NCI-H446 treated with DMSO at 0.1 percent for 48 hours (cell line): ENCODE measurements at regions not wholly inside any gene's neighbourhood (a gene's known extent, or its start where the extent isn't known, plus 50 kb on each side); places are given as distances from the start of the nearest gene placed in this dataset.
"Not testable (repeated sequence)": the region's sequence is repeated elsewhere in the genome, so short reads cannot be mapped to it uniquely, and the experiment has no call there.

ENCODE experiments used
- DNase-seq: peaks from one replicate; lab custom pipeline; 2025; lab: John Stamatoyannopoulos, UW

DNA sequence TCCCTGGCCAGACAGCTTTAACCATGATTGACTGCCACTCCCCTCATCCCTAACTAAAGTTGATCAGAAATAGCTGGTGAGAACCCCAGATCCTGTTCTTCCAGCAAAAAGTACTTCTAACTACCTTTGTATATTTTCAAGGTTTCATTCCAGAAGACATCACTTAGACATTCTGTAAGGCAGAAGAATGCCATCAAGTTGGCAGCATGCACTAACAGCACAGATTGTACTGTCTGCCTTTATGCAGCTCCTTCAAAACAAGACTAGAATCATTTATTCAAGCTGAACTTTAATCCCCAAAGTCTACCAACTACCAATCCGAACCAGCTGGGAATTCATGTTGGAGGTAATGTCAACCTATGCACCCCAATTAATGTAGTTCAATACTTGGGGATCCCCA is 167.6 kb upstream of the KLHL1 start:
- no peak for DNase-seq

DNA sequence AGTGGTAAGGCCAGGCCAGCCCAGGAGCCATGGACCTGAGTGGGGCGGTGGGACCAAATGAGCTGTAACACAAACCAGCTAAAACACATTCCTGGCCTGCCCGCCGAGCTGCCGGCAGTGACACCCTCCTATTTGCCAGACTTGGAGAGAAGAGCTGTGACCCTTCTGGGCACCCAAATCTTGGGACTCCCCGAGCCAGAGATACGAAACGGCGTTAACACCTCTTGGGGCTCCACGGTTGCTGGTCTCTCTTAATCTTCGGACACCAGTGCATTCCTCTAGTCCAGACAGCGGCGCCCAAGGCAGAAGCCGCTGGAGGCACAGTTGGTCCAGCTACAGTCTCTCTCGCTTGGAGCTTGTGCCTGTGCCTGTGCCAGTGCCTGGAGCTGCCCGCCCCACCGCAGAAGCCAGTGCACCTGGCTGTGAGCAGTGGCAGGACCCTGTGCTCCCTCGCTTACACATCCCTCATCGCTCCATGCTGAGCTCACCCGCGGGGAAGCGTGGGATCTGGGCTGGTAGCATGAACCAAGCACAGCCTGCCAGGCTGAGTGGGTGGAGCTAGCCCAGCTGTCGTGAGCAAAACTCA is 147.2 kb upstream of the KLHL1 start:
- no peak for DNase-seq

DNA sequence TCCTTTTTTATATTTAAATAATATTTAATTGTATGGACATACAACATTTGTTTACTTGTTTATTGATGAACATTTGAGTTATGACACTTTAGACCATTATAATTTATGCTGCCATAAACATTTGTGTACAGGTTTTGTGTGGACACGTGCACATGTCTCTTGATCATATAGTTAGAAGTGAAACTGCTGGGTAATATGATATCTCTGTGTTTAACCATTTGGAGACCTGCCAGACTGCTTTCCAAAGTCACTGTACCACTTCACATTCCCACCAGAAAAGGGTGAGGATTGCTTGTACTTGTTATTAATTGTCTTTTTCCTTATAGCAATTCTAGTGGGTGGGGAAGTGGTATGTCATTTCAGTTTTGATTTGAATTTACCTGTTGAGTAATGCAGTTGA is 145.6 kb upstream of the KLHL1 start:
- peak; percentile 17 for DNase-seq

DNA sequence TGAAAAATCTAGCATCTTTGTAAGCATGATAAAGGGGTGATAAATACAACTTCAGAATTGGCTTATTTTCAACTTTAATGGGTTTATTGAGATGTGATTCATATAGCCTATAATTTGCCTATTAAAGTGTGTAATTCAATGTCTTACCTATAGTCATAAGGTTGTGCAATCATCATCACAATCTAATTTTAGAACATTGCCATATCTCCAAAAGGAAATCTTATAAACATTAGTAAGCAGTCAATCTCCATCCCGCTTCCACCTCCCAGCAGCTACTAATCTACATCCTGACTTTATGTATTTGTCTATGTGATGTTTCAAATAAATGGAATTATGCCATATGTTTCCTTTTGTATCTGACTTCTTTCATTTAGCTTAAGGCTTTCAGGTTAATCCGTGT is 145.2 kb upstream of the KLHL1 start:
- no peak for DNase-seq

DNA sequence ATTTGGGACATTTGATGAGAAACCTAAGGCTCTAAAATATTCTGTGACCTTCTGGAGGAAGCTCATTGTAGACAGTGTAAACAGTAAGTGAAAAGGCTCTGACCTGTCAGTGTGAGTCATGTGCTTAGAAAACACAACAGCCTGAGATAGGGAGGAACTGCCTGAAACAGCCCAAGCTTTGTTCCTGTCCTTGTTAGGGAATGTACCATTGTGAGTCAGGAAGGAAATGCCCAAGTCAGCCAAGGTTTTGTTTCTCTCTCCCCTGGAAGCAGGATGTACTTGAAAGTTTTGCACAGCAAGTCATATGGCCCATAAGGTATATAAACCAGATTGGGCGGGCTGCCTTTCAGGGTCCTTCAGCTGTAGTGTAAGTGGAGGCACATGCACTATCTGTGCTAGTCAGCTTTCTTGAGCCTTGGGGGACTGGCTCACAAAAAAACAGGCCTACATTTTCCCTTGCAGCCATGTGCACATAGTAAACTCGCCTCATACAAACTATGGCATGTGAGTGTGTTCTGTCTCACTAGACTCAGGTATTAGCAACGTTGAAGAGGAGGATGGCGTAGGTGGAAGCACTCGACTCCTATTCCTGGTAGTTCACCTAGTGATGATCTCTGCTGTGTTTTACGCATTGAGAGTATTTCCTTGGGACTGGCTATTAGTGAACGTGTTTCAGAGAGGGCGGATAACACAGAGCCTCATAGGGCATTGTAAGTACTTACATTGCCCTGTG is 141.2 kb upstream of the KLHL1 start:
- no peak for DNase-seq

DNA sequence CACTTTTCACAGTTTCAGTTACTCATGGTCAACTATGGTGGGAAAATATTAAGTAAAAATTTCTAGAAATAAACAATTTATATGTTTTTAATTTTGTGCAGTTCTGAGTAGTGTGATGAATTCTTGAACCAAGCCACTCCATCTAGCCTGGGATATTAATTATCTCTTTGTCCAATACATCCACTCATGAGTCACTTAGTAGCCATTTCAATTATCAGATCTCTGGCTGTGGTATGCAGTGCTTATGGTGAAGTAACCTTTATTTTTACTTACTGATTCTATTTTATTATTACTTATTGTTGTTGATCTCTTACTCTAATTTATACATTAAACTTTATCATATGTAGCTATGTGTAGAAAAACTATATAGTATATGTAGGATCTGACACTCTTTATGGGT is 128.9 kb upstream of the KLHL1 start:
- DNase-seq: no peak

DNA sequence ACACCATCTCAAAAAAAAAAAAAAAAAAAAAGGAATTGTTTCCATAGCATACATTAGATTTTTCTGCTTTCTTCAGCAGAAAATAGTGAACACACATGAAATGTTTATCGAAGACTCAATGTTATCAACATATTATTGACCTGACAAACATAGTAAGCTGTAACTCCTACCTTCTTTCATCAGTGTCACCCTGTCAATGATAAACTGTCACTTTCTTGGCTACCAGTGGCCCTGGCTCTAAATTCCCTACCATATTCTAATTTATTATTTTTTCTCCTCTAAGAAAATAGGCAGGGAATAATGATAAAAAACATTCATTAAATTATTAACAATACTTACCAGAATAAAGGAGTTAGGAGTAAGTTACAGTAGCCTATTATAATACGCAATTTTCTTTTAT is 127.3 kb upstream of the KLHL1 start:
- DNase-seq: no peak

DNA sequence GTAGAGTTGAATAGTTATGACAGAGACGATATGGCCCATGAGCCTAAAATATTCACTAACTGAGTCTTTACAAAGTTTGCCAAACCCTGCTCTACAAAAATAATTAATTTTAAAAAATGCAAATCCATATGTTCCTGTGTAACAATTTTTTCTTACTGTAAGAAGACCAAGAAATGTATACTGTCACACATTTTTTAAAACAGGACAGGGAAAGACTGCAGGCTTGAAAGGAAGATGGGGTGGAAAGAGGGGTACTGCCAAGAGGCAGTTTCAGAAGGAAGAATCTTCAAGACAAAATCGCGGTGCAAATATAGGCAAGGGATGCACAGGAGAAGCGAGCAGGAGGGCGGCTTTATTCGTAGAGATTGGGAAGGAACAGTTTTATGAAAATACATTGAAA is 115.7 kb upstream of the KLHL1 start:
- no peak for DNase-seq

DNA sequence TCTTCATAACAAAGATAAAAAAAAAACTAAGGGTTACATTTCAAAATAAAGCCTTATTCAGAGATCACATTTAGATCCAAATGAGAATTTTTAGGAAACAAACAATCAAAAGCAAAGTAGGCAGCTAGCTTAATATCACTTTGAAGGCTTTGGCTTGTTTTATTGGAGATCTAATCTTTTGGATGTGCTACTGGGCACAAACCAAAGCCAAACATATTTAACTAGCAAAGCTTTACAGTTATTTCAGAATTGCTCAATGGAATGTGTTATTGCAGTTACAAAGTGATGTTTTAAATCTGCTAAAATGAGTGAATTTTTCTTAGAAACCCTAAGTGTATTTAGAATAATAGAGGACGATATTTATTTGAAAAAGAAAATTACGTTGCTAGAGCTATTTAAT is 114.7 kb upstream of the KLHL1 start:
- DNase-seq: no peak

DNA sequence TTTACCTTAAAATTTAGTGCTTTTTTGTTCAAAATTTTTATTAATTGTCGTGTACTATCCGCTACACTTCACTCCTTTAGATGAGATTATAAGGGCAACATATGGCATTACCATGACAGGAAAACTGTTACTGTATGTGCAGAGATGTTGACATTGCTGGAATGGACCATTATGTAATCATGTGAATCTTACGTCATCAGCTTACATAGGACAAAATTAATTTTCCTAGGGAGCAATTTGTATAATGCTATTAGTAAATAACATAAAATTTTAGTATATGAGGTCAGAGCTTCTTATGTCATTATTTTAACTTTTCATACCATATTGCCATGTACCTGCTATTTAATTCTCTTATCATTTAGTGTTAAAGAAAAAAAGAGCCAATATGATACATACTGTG is 110.4 kb upstream of the KLHL1 start:
- DNase-seq: no peak

DNA sequence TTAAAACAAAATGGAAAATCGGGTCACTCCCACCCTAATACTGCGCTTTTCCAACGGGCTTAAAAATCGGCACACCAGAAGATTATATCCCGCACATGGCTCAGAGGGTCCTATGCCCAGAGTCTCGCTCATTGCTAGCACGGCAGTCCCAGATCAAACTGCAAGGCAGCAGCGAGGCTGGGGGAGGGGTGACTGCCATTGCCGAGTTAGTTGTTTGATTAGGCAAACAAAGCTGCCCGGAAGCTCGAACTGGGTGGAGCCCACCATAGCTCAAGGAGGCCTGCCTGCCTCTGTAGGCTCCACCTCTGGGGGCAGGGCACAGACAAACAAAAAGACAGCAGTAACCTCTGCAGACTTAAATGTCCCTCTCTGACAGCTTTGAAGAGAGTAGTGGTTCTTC is 100.7 kb upstream of the KLHL1 start:
- DNase-seq: not testable (repeated sequence)

DNA sequence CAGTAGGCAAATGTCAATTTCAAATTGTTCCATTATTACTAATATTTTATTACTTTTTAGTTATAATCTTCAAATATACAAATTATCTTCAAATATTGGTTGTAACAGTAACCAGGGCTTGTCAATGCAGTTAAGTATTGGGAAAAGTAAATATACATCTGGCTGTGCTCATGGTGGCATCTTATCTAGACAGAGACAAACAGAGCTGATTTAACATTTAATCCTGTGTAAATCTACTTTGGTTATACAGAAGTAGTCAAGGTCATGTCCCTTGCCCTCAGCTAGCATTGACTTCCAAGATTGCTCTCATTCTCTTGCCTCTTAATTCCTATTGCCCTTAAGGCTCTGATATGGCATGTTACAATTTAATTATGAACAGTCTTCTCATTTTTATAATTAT is 98.4 kb upstream of the KLHL1 start:
- no peak for DNase-seq

DNA sequence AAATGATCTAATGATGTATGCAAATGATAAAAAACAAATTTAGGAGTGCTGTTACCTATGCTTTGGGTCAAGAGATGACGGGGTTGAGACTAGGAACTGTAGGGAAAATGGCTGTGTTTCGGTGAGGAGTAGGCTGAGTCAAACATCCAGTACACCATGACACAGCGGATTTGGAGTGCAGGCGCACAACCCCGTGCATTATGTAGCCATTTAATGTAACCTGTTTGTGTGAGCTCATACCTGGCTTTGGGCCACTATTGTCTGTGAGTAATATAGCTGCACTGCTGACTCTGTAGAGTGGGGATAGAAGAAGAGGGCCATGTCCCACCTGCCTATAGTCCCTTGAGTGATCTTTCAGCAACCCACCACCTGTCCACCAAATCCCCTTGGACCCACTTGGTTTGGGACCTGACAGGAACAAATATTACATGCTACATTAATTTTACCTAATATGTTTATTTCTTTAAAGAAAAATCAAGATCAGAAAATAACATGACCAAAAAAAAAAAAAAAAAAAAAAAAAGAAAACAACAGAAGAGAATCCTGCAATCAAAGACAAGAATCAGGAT is 95.5 kb upstream of the KLHL1 start:
- no peak for DNase-seq

DNA sequence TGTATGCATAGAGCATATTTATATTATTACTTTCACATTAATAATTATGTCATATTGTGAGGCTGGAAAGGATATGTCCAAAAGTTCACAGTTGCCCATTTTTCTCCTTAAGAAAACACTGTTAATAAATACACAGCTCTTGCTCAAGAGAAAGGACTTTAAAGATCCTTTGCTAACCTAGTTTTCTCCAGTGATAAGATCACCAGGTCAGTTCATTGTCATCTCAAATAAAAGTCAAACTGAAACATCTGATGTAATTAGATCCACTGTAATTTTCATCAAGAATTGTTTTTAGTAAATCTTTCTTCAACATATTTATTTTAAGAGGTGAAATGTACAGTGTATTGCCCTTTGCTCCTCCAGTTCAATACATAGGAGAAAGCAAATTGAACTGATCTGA is 82.8 kb upstream of the KLHL1 start:
- DNase-seq: no peak

DNA sequence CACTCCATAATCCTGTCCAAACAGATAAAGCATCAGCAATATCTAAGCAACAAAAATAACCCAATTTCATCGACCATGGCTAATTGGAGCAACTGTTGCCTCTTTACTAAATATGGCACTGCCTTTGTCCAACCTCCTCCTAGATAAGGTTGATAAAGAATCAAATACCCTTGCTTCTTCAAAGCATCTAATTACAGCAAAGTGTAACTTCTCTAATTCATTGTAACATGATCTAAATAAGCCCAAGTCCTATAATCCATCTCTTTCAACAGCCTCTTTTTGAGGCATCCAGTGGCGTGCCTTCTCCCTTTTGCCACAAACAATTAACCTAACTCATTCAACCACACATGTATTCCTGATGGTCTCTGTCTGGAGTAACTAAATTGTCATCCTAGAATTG is 81.7 kb upstream of the KLHL1 start:
- no peak for DNase-seq

DNA sequence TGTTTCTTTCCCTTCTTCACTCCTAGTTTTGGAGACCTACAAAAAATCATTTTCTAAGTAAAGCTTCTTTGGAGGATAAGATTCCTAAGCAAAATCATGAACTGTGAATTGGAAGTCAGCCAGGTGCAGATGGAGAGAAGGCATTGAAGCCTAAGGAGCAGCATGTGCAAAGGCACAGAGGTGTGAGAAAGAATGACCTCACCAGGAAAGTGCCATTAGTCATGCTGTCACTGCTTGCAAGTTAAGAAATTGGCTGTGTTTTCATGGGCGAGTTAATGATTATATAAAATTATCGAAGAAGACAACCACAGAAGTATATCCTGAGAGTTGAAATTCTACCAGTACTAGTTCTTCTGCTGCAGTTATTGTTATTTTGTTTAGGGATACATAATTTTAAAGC is 80.3 kb upstream of the KLHL1 start:
- DNase-seq: no peak

DNA sequence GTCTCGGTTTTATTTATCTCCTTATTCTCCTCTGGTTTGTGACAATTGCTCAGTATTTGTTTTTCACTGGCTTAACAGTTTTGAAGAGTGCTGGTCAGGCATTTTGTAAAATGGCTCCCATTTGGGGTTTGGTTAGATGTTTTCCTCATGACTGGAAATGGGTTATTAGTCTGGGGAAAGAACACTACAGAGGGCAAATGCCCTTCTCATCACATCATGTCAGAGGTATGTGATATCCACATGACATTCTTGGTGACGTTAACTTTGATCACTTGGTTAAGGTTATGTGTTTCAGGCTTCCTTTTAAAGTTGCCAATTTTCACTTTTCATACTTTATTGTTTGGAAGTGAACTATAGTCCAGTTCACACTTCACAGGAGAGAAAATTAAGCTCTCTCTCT is 74.8 kb upstream of the KLHL1 start:
- DNase-seq: no peak
